ENCODE measurements at regions not wholly inside any gene's neighbourhood (a gene's known extent, or its start where the extent isn't known, plus 50 kb on each side); places are given as distances from the start of the nearest gene placed in this dataset.

- no peak for FAIRE-seq
Observed at GRCh38 chrX:3257471-3257870, 89.0 kb downstream of the MXRA5 start.

- FAIRE-seq: no peak
Observed at GRCh38 chrX:3256868-3257267, 89.6 kb downstream of the MXRA5 start.

GRCh38 chrX:3252744-3253143 lies 93.7 kb downstream of the MXRA5 start:
- no peak for FAIRE-seq

GRCh38 chrX:3250966-3251365 lies 95.5 kb downstream of the MXRA5 start:
- no peak for FAIRE-seq

- no peak for FAIRE-seq
Observed at GRCh38 chrX:3244955-3245354, 101.5 kb downstream of the MXRA5 start.

GRCh38 chrX:3244203-3244743 lies 102.2 kb downstream of the MXRA5 start:
- FAIRE-seq: peak; percentile 48

GRCh38 chrX:3232262-3232923 lies 114.1 kb downstream of the MXRA5 start:
- no peak for FAIRE-seq

- no peak for FAIRE-seq
Observed at GRCh38 chrX:3231766-3232165, 114.7 kb downstream of the MXRA5 start.

- no peak for FAIRE-seq
Observed at GRCh38 chrX:3230496-3230895, 116.0 kb downstream of the MXRA5 start.

- no peak for FAIRE-seq
Observed at GRCh38 chrX:3227526-3227925, 118.9 kb downstream of the MXRA5 start.

- no peak for FAIRE-seq
Observed at GRCh38 chrX:3226087-3226486, 120.4 kb downstream of the MXRA5 start.

- no peak for FAIRE-seq
Observed at GRCh38 chrX:3221643-3222042, 124.8 kb downstream of the MXRA5 start.

- FAIRE-seq: no peak
Observed at GRCh38 chrX:3219667-3220066, 126.8 kb downstream of the MXRA5 start.

- no peak for FAIRE-seq
Observed at GRCh38 chrX:3219231-3219630, 127.2 kb downstream of the MXRA5 start.

GRCh38 chrX:3218442-3218841 lies 128.0 kb downstream of the MXRA5 start:
- no peak for FAIRE-seq

- FAIRE-seq: no peak
Observed at GRCh38 chrX:3216581-3217180, 129.8 kb downstream of the MXRA5 start.

- no peak for FAIRE-seq
Observed at GRCh38 chrX:3215249-3215648, 131.2 kb downstream of the MXRA5 start.

GRCh38 chrX:3206314-3206713 lies 140.1 kb downstream of the MXRA5 start:
- FAIRE-seq: no peak

GRCh38 chrX:3204606-3205005 lies 141.8 kb downstream of the MXRA5 start:
- FAIRE-seq: no peak

GRCh38 chrX:3195845-3196244 lies 150.6 kb downstream of the MXRA5 start:
- no peak for FAIRE-seq

GRCh38 chrX:3192835-3193234 lies 151.6 kb downstream of the ARSF start:
- FAIRE-seq: no peak

- no peak for FAIRE-seq
Observed at GRCh38 chrX:3191796-3192195, 150.5 kb downstream of the ARSF start.

GRCh38 chrX:3191201-3191600 lies 149.9 kb downstream of the ARSF start:
- no peak for FAIRE-seq

GRCh38 chrX:3184176-3184930 lies 143.1 kb downstream of the ARSF start:
- peak; percentile 93 for FAIRE-seq
